ENCODE measurements at regions not wholly inside any gene's neighbourhood (a gene's known extent, or its start where the extent isn't known, plus 50 kb on each side); places are given as distances from the start of the nearest gene placed in this dataset.

DNA sequence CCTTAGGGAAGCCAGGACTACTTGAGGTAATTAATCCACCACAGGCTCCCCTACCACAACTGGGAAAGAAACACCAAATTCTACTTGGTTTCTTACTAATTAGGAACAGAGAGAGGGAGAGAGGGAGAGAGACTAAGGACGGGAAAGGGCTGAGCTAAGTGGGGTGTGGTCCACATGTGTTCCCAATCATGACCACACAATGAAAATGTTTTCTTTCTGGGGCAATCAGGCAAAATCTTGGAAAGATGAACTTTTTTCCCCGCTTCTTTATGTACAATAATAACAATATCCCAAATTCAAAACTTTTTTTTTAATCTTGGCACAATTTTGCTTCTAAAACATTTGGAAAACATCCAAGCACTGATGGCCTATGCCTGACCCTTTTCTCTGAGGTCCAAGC is 734.4 kb downstream of the MAFB start:
- DNase-seq = peak; percentile 49

DNA sequence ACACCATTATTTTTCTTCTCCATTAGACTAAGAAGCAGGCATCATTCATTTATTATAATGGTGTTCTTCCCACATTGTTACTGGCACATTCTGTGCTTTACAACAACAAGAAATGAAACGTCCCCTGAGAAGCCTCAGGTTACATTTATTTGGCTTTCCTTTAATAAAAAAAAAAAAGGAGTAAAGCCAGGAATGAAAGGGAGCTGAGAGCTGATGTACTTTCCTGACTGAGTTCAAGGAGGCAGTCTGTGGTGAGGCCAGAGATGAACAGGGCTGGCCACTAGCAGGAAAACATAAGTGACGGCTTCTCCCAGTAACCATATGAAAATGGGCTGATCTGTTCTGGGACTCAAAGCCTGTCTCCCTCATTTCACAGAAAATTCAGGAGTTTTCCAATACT is 742.1 kb downstream of the MAFB start:
- DNase-seq = no peak

DNA sequence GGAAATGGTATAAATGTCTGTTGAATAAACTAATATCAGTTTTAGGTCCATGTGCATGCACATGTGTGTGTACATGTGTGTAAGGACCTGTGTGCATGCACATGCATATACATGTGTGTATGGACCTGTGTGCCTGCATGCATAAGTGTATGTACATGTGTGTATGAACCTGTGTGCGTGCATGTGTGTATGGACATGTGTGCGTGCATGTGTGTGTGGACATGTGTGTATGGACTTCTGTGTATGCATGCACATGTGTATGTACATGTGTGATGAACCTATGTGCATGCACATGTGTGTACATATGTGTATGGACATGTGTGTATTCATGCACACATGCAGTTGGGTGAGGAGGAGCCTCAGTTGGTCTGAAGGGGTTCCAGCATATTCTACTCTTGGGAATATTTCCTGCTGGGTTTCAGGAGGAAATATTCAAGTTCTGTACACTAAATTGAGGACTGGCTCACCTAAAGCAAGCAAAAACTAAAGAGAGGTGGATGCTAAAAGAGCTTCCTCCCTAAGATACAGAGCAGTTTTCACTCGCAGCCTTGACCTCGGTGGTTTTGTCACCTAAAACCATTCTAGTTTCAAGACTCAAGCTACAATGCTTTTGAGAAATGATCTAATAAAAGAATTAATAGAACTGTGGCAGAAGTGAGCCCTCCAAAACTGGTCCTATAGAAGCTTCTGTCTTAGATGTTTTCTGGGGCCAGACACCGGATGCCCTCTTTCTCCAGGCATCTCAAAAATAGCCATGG is 742.8 kb downstream of the MAFB start:
- DNase-seq = no peak

DNA sequence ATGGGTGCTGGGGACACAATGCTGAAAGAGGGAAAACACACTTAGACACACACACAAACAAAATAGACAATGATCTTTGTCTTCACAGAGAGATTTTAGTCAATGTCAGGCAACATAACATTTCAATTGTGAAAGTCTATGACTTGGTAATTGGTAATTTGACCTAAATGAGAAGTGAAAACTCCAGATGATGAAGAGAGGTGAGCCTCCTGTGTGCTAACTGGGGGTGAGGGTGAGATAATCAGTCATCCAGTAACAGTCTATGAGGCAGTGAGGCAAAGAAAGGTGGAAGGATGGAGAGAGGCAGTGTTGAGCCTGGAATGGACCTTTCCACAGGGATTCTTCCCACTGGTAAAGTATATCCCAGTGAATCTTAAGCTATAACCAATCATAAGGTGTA is 744.2 kb downstream of the MAFB start:
- DNase-seq = no peak

DNA sequence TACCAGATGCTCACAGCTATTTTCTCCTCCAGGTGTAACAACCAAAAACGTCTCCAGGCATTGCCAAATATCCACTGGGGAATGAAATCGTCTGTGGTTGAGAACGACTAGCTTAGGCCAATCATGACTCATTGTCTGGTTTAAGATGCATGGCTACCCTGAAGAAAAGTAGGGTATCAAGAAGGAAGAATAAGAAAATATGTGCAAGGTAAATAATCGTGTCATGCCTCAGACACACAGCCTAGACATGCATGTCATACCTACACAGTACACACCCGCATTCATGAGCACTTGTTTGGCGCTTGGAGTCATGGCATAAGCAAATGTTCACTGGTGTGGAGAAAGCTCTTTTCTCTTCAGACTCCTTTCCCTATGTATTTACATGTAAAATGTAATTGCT is 745.7 kb downstream of the MAFB start:
- DNase-seq = no peak

DNA sequence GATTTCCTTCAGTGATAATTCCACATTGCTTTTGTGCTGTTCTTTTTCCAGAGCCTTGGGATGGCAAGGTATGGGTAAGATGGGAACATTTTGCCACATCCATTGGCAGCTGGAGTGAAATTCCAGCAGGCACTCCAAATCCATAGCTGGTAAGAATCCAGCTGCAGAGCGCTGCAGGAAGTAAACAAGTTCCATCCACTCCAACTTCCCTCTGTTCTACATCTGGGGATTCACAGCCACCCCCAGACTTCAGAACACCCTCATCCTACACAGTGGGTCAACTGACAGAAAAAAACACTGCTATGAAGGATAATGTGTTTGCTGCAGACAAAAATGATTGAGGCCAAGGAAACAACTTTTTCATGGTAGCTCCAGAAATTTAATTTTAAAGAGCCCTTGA is 747.8 kb downstream of the MAFB start:
- DNase-seq = no peak

DNA sequence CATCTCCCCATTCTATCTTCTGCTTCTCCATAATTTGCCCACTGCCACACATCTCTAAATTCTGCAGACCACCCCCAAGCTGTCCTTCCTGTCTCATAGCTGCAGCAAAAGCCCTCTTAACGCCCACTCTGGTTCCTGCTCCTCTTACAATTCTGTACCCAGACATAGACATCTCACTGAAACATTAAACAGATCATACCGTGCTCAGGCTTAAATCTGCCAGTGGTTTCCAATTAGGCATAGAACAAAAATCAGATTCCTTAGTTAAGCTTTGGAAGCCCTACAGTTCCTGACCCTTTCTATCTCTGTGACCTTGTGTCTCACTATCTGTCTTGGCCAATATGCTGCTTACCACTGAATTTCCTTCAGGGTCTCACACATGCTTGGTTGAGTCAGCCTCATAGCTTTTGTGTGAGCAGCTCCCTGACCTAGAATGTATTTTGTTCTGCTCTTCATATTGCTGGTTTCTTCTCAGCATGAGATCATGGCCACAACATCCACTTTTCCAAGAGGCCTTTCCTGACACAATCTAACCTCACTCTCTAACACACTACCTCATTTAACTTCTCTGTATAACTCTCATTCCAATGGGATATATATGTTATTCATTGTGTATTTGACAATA is 749.7 kb downstream of the MAFB start:
- no peak for DNase-seq

DNA sequence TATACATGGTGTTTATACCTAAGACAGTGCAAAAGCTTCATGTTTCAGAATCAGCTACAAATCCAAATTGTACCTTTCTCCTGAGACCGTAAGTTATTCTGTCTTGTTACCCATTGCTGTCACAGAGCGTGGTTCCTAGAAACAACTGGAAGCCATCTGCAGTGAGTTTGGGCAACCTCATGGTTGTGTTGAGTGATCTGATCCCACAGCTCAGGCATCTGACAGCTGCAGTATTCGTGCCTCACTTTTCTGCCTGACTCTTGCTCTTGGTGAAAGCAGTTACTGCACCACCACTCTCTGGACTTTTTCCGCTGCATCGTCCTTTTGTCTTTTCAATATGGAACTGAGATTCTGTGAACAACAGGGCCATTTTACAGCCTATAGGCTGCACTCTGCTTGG is 752.6 kb downstream of the MAFB start:
- no peak for DNase-seq

DNA sequence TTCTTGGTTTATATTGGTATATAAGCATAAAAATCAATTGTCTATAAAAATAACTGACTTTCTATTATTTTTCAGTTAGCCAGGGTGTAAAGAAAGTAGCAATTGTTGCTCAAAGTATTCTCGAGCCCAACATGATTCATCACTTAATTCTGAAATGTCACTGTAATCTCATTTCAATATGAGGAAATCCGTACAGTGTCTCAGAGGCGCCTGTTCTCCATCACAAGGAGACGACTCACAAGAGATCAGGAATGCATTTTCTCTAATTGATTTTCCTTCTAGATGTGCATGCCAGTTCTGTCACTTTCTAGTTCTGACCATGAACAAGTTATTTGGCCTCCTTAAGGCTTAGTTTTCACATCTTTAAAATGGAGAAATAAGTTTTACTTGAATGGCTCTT is 753.1 kb downstream of the MAFB start:
- no peak for DNase-seq

DNA sequence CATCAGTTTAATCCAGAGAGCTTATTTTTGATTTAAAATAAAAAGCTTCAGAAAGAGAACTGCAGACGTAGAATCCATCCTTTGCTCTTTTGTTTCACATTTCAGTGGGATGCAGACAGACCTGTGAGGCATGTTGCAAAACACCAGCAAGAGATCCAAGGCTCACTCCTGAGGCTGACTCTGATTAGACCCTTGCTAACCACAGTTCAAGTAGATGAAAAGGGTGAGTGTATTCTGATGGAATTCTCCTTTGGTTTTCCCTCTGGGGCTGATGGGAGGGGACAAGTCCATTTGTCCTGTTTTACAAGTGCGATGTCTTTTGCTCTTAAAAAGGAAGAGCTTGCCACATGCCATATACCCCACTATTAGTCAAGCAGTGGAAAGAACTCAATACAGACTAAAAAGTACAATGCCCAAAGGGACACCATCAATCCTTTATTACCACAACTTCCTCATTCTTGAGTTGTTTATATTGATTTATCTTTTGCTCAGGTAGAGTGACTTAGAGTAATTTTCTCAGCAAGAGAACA is 772.7 kb downstream of the MAFB start:
- no peak for DNase-seq

DNA sequence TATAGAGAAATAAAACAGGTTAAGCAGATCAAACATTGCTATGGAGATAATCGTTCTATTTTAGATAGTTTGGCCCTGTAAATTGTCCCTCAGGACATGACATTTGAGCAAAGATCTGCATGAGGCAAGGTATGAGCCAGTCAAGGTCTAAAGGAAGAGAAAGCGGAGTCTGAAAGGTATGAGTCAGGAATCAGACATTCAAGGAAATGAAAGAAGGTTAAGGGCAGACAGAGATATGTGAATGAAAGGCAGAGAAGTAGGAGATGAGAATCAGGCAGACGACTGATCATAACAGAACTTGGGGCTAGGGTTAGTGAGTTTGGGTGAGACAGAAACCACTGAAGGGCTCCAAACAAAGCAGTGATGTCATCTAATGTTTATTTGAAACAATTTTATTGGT is 775.8 kb downstream of the MAFB start:
- no peak for DNase-seq

DNA sequence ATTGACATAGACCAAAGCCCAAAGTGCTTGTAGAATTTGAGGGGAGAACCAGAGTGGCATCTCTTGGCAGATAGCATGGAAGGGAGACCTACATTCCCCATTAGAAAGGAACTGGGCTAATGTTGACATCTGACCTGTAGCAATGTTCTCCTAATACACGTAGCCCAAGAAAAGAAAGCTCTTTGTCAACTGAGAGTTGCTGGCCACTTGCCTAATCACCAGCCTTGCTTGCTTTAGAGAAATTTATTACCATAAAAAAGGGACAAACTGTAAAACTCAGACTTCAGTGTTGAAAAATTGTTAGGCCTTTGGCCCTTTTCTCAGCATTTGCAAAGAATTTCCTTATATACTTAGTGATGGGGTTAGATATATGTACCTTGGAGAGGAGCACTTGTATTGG is 777.5 kb downstream of the MAFB start:
- DNase-seq = no peak

DNA sequence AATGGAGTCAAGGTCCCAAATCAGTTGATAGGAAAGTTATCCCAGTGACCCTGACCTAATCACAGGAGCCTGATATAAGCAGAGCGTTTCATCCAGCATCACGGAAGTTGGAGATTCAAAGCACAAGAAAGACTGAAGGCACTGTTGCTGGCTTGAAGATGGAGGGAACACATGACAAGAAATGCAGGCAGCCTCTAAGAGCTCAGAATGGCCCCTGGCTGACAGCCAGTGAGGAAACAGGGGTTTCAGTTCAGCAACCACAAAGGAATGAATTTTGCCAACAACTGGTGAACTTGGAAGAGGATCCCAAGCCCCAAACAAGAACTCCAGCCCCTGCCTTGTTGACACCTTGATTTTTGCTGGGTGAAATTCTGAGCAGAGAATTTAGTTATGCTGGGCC is 778.5 kb downstream of the MAFB start:
- DNase-seq = peak; percentile 23

DNA sequence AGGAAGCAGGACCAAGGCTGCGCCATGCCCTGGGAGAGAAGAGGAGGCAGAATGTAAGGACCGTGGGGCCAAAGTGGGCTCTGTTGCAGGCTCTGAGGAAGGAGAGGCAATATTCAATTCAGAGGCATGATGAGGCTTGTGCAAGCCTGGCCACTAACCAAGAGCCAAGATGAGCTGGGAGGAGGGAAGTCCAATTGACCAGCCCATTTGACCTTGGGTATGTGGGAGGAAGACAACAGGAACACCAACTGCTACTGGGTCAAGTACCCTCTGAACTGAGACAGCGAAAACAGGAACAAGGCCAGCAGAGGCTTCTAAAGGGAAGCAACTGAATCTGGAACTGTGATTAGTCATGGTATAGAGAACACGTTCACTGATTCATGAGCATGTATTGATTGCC is 779.6 kb downstream of the MAFB start:
- no peak for DNase-seq

DNA sequence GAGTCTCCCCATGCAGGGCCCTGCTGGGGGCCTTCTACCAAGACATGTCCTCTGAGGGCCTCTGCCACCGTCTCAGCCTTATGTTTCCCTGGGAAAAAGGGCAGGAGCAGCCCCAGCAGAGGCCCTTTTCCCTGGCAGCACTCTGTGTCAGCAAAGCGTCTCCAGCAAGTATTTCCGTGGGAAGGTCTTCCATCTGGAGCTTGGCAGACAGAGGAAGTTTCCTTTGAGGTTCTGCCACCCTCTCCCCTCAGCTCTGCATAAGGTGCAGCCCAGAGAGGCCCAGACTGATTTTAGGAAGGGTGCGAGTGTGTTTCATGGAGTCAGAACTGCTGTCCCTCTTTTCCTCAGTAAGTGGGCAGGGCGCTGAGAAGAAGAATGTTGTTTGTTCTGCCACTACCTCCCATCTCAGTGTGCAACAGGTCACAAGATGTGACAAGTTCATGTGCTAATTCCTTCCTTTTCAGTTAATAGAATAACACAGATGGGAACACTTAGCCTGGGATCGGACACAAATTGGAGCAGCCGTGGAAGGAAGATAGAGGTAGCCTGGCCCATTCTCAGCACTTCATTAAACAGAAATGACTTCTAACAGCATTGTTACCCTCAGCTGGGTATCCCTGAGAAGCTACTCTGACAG is 784.4 kb downstream of the MAFB start:
- DNase-seq = peak; percentile 72

DNA sequence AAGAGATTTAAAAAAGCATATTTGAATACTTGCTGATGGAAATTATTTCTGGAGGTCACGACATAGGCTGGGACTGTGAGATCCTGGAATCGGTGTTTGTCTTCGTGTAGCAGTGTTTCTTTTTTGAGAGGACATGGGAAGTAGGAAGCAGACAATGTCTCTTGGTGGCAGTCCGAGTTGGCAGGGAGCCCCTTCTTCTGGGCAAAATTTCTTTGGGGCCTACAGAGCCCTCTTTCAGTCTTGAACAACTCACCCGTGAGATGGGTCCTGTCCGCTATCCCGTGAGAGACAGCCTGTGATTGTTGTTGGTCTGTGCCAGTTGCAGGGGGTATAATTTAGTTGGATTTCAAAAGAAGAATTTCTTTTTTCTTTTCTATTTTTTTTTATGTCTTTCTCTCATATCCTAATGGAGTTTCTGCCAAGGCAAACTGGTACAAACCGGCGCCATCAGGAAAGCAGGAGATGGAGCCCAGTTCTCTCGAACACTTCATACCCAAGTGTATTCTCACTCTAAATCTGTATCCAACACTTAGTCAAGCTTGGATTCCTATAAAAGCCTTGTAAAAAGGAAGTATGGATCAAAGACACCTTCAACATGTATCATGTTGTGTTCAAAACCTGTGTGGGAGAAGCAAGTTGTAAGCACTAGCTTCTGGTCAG is 785.1 kb downstream of the MAFB start:
- DNase-seq = no peak

DNA sequence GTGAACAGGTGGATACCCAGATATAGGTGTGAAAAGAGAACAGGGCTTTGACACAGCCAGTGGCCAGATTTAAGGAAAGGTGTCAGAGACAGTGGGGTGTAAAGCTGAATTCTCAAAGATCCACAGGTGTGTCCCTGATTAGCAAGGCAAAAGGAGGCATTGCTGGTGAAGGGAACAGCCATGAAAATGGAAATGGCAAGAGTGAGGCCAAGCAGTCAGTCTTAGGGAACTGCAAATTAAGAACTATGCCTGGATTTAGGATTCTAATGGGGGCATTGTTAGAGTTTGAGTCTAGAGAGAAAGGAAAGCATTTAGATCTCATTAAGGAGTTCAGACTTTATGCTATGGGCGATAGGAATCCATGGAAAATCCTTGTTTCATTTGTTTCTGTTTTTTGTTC is 789.2 kb downstream of the MAFB start:
- DNase-seq = no peak

DNA sequence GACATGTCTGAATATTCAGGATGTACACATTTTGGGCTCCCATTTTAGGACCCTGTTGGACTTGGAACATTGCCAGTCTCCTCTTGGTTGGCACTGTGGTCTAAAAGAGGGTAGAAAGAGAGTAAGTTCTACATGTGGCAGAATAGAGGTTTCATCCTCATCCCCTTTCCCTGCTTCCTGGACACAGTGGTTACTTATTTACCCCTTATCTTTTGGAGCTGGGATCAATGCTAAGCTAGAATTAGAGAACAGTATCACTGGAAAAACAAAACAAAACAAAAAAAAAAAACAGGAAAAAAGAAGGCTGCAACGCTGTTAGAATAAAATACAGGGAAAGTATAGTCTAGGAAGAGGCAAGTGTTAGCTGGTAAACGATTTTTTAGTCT is 790.6 kb downstream of the MAFB start:
- DNase-seq = no peak

DNA sequence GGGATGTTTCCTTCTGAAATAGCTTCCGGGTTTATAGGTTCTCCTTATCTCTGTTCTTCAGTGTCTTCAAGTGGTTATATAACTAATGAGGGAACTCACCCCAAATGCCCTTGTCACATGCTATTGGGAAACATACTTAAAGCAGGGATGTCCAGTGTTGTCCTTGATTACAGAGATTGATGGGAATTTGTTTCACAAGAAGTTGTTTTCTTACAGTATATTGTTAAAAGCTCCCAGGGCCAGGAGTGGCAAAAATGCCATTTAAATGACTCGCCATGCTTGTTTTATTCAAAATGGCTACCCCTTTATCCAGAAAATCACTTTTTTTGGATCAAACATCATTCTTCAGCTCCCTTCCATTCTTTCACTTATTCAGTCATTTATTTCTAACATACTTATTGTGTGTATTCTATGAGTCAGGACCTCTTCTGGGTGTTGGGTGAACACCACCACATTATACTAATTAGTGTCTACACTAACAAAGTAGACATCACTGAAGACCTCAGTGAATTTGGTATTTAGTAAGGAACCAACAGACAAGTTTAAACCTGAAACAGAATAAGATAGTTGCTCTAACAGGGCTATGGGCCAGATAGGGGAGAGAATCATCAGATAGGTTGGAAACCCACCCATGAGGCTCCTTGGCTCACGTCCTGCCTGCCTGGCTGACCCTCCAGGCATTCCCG is 791.1 kb downstream of the MAFB start:
- no peak for DNase-seq

DNA sequence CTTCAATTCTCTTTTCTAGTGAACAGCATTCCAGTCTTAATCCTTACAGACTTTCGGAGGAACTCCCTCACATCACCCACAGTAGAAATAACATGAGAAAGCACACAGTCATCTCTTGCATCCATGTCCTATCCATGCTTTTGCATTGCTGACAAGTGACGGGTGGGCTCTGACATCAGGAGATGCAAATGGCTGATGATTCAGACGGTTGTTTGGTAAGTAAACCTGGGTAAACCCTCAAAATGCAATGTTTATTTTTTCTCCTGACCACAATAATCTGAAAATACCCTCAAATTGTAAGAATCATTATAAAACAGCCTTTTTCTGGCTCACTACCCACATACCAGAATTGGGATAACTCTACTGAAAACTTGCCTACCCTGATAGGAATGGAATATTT is 792.0 kb downstream of the MAFB start:
- no peak for DNase-seq

DNA sequence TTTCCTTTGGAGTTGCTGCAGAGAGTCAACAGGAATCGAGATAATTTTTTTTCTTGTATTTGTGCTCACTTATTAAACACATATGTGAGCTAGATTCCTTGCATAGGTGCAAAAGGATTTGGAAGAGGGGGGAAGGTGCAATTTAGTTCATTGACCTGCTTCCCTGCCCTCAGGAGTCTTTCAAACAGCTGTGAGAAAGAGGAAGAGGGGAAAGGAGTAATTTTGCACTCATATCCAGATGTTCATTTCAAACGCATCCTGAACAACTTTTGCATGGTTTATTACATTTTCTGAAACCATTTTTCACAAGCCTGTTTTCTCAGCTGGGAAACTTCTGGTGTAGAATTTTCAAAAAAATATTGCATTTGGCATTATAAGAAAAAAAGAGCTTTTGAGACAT is 795.0 kb downstream of the MAFB start:
- no peak for DNase-seq

DNA sequence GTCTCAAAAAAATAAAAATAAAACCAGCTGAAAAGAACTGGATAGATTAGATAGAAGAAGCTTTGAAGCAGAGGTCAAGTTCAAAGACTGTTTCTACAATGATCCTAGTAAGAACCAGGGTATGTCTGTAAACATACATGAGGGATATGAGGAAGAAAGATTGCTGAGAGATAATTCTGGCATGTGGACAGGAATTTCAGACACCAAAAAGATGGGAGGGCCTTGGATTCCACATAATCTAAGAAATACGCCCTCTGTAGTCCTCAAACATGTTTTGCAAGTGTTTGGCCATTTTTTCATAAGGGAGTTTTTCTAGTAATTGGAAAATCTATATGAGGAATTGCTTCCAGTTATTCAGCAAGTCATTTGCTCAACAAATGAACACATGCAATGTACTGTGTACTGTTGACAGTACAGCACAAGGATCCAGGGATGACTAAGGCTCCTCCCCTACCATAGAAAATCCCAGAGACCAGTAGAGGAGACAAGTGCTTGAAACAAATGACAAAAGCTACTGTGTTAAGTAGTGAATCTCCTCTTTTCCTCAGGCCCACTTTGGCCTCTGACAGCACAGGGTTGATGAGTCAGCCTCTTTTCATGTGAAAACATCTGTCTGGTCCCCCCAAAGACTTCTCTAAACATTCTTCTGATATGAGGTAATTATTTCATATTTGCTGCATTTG is 795.9 kb downstream of the MAFB start:
- DNase-seq = peak; percentile 35

DNA sequence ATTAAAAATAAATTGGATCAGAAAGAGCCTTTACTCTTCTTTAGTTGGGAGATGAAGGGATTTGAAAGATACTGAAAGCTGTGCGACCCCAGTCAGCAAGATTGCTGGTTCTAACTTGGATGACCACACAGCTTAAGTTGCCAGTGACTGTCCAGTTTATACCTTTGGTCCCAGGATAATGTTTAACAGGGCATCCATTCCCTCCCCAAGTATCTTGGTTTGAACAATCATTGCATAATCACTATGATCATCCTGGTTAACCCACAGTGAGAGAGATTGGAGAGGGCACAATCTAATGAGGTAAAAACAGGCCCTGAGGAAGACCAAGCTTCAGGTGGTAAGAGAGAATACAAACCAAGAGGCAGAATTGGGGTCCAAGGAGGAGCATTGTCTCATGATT is 798.3 kb downstream of the MAFB start:
- no peak for DNase-seq

Measured in femur (tissue), 1 donor.